SIG-M5 (cell line): ENCODE measurements at regions not wholly inside any gene's neighbourhood (a gene's known extent, or its start where the extent isn't known, plus 50 kb on each side); places are given as distances from the start of the nearest gene placed in this dataset.
"Not testable (repeated sequence)": the region's sequence is repeated elsewhere in the genome, so short reads cannot be mapped to it uniquely, and the experiment has no call there.

Experiments used
- DNase-seq: peaks from one replicate; lab custom pipeline; 2025; lab: John Stamatoyannopoulos, UW

DNA sequence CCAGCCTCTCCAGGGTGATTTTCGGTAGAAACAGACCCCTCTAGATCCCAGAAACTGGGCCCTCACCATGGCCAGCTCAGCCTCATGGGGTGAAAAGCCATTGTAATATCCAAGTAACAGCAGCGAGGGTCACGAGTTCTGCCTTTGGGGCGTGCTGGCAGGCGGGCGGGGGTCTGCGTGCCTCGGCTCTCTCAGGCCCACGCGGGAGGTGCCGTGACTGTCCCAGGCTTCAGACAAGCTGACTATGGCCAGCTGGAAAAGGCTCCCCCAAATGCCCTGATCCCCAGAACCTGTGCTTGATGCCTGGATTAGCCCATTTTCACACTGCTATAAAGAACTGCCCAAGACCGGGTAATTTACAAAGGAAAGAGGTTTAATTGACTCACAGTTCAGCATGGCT, 160.2 kb downstream of the LAT start:
- DNase-seq, result not testable (repeated sequence)

GRCh38 chr16:29144669-29145062, 159.8 kb downstream of the LAT start:
- DNase-seq, result not testable (repeated sequence)

DNA sequence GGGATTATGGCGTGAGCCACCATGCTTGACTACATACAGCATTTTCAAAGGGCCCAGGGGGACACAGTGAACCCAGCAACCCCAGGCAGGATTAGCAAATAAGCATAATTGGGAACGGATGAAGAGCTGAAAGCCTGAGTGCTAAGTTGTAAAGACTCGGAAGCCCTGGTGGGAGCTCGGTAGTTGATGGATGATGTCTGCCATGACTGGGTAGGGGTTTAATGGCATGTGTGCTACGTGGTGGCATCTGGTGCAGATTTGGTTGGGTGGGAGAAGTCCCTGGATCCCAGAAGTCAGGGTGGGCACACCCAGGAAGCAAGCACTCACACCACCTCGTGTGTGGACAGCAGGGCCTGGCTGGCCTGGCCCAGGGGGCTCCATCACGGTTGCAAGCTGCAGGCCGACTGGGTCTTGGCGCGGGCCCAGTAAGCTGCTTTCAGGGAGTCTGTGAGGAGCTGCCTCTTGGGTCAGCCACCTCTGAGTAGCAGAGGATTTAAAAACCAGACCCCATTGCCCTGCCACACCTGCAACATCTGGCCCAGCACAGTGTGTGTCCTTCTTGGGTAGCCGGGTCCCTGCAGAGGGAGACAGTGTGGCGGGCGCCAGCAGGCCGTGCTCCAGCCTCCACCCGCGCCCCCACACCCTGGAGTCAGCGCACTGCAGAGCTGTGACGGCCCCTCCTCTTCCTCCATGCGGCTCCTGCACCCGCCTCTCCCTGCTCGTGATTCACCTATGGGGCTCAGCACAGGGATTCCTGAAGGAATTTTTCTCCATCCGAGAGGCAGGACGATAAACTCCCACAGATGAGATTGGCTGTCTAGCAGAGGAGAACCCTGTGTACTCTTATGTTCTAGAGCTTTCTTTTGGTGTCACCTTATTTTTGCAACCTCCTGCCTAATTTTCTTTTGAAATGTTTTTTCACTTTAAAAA, 159.2 kb downstream of the LAT start:
- DNase-seq, result not testable (repeated sequence)

GRCh38 chr16:29142506-29142905, 157.7 kb downstream of the LAT start:
- not testable (repeated sequence) for DNase-seq

- DNase-seq, result no peak
Observed at GRCh38 chr16:29141586-29142324, 156.9 kb downstream of the LAT start.

GRCh38 chr16:29141121-29141520, 156.3 kb downstream of the LAT start:
- DNase-seq, result not testable (repeated sequence)

GRCh38 chr16:29139901-29140855, 155.3 kb downstream of the LAT start:
- not testable (repeated sequence) for DNase-seq

DNA sequence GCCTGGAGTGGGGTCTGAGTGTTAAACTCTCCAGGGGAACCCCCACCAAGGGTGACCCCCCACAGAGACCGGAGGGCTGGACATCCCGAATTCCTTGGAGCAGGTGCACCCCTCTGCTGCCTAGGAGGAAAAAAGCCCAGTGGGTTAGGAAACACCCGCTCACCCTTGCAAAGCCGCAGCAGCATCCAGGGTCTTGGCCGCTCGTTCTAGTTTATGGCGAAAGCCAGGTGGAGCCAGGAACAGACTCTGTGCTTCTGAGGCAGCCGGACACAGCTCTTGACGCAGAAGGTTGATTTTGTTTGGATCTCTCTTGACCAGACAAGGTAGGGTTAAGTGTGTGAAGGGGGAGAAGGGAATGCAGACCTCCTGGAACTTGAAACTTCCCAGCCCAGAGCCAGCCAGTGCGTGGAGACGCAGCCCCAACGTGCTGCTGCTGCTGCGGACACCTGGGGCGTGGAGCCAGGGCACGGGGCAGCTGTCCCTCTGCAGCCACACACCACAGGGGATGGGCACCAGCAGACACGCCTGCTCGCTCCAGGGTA, 154.5 kb downstream of the LAT start:
- no peak for DNase-seq

- DNase-seq, result not testable (repeated sequence)
Observed at GRCh38 chr16:29138698-29139097, 153.8 kb downstream of the LAT start.

DNA sequence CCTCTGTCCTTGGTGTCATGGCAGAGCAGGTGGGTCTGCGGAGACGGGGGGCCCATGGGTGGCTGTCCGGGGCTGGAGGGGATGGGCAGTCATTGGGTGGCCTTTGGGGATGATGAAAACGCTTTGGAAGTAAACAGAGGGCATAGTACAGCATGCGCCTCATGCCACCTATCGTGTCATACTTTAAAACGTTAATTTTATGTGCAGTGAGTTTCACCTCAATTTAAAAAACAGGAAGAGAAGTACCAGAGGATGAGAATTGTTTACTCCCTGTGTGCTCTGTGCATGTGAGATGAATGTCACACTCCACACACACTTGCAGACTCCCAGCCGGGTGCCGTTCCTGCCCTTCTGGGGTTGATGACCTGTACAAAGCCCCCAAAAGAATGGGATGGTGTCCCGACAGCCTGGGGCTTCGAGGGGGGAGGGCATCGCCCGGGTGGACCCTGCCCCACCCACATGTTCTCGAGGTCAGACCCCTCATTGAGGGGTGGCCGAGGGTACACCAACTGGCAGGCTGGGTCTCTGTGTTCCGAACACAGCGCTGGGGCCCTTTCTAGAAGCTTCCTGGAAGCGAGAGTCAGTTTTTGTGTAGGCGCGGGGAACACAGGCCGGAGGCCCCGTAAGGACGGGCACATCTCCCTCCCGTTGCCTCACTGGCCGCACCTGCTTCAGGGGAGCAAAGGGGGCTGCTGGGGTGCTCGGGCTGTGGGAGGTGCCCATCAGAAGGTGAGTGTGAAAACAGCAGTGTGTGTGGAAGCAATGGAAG, 153.2 kb downstream of the LAT start:
- DNase-seq, result not testable (repeated sequence)

DNA sequence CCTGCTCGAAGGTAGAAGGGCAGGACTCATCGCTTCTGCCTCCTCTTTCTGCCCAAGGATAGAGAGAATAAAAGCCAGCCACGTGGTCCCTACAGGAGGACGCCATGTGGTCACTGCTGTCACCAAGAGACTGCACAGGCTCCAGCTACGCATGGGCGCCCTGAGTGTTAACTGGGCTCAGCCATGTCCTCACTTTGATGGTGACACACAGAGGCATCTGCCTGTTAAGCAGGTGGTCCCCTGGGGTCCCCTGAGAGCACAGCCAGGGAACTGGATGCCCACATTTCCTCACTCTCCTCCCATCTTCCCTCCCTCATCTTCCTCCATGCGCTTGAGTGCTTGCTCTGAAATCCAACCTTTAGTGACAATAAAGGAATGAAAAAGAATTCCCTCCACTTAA, 152.6 kb downstream of the LAT start:
- not testable (repeated sequence) for DNase-seq

DNA sequence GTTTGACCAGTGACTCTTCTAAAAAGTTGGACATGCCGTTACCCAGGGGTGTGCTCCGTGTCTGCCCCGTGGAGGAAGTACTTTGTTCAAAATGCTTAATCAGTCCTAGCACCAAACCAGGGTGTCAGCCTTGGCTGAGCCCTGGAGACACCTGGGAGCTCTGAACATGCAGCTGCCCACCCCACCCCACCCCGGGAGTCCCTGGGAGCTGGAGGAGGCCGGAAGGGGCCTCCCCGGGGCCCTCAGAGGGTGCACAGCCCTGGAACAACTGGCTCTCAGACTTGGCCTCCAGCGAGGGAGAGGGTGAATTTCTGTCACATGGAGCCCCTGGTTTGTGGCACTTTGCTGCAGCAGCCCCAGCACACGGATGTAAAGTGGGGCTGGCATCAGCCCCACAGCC, 152.1 kb downstream of the LAT start:
- not testable (repeated sequence) for DNase-seq

- DNase-seq, result not testable (repeated sequence)
Observed at GRCh38 chr16:29136046-29136696, 151.3 kb downstream of the LAT start.

GRCh38 chr16:29135098-29135497, 150.2 kb downstream of the LAT start:
- not testable (repeated sequence) for DNase-seq

DNA sequence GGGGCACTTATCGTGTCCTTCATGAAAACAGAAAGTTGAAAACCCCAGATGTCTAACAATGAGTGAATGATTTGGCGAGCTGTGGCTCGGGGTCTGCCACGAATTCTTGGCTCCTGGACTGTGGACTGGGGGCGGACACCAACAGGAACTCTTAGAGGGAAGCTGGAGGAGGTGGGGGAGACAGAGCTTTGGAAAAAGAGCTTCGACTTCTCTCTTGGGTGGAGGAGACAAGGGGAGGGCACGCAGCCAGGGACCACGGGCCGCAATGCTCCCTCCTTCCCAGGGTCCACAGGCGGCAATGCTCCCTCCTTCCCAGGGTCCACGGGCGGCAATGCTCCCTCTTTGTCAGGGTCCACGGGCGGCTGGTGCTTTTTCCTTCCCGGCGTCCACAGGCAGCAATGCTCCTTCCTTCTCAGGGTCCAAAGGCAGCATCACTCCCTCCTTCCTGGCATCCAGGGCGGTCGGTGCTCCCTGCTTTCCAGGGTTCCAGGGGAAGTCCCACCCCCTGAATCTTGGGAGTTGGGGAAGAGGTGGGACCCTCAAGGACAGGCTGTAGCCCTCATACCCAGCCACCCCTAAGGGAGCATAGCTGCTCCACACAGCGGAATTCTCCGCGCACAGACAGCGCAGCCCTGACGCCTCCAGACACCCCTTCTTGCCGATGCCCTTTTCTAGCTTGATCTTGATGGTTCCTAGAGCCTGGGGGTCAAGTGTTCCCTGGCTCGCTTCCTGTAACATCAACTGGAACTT, 149.0 kb downstream of the LAT start:
- not testable (repeated sequence) for DNase-seq

DNA sequence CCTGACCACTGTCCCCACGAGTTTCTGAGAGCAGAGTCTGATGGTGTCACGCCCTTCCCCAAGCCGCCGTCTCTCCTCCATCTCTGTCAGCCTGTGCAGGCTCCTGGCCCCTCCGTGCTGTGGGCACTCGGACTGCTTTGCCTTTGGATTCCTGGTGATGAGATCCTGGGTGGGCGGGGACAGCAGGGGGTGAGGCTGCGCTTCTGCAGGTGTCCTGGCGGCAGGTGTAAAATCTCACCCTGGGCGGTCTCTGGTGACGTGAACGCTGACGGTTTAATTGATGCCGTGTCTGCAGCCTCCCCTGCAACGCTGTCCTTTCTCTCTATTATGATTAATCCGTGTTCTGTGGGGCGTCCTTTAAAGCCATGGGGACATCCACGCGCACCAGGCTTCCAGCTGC, 148.0 kb downstream of the LAT start:
- DNase-seq, result not testable (repeated sequence)

GRCh38 chr16:29132444-29132843, 147.6 kb downstream of the LAT start:
- DNase-seq, result not testable (repeated sequence)

DNA sequence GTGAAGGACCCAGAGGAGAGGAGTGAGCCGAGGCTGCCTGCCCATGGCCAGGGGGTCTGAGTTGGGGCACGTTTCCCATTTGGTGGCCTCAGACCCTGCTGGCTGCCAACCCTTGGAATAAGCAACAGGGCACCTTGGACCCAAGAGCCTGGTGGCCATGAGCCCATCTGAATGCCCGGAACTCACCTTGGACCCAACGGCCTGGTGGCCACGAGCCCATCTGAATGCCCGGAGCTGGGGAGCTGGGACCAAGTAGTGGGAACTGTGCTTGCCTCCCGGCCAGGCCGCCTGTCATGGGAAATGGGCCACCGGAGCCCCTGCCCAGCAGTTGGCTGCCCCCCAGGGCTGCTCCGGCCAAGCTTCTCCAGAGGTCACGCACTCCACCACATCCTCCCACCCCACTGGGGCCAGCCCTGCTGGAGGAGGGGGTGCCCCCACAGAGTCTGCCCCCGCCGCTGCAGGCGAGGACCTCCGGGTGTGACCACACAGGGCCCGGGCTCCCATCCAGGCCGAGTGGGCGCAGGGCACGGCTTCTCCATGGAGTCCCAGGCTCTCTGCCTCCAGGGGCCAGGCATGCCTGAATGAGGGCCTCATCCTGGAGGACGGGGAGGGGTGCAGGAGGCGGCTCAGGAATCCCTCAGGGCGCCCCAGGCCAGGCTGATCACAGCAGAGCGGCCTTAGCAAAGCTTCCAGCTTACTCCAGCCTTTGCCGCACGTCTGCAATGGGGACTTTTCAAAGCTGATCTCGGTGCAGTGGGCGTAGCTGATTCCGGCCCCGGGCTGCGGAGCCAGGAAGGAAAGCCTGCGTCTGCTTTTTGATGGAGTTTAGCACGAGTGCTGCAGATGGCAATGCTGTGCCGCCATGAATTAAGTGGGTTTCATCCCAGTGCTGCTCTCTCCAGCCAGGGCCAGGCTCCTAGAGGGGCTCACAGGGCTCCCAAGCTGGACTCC, 146.3 kb downstream of the LAT start:
- not testable (repeated sequence) for DNase-seq
